GM18868 (cell line): ENCODE measurements at regions not wholly inside any gene's neighbourhood (a gene's known extent, or its start where the extent isn't known, plus 50 kb on each side); places are given as distances from the start of the nearest gene placed in this dataset.

Experiments
- ATAC-seq: cut with Tn5 transposase; IDR thresholded peaks from one replicate; pipeline ENCODE4 v1.9.1; 2021; ENCODE audit warnings: mild to moderate bottlenecking, moderate library complexity; ENCODE audit not compliant: unreplicated experiment

GRCh38 chr3:59424268-59425010 is 374.6 kb upstream of the CFAP20DC start:
- no peak for ATAC-seq

DNA sequence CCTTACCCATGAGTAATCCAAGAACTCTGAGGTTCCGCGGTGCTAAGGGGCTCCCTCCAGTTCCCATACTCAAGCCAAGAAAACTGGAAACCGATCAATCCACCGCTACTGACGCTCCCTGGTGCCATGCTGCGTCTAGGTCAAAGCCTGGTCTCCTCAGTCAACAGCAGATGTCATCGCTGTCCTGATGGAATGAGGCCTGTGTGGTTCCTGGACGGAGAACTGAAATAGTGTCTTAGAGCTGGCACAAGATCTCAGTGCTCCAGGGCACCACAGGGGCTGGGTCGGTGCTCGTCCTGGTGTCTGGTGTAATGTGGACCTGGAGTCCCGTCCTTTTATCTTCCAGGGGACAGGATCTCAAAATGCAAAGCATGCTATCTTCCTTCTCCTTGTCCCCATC is 373.9 kb upstream of the CFAP20DC start:
- ATAC-seq = no peak

DNA sequence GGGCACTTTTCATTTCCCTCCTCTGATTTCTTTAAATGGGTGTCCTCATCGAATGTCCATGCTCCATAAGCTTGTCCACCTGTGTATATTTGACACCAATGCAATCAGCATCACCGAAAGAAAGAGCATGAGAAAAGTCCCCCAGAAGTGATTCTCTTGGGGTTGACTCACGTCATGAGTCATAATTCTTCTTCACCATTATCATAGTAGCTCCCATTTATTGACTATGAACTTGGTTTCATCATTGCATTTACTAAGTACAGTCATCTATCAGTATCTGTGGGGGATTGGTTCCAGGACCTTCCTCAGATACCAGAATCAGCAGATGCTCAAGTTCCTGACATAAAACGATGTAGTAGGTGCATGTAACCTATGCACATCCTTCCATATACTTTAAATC is 372.5 kb upstream of the CFAP20DC start:
- ATAC-seq = peak; percentile 62

GRCh38 chr3:59418836-59419235 is 369.0 kb upstream of the CFAP20DC start:
- ATAC-seq = no peak

GRCh38 chr3:59412516-59412915 is 362.7 kb upstream of the CFAP20DC start:
- no peak for ATAC-seq

- ATAC-seq = no peak
Measured at GRCh38 chr3:59411694-59412093, 361.9 kb upstream of the CFAP20DC start.

DNA sequence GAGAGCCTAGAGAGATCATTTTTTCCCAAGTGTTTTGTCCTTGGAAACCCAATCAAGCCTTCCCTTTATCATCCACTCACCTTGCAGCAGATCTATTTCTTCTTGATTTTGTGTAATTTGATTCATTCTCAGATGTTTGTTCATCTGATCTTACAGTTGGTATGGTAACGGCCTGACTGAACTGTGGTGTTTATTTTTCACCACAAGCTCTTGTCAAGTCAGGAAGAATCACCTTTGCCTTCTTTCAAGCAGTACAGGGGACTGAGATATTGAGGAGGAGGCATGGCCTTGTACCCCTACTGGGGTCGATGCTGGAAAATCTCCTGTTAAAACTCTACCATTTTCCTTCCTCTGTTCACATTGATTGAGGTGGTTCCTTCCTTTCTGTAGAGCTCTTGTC is 361.4 kb upstream of the CFAP20DC start:
- ATAC-seq = no peak

DNA sequence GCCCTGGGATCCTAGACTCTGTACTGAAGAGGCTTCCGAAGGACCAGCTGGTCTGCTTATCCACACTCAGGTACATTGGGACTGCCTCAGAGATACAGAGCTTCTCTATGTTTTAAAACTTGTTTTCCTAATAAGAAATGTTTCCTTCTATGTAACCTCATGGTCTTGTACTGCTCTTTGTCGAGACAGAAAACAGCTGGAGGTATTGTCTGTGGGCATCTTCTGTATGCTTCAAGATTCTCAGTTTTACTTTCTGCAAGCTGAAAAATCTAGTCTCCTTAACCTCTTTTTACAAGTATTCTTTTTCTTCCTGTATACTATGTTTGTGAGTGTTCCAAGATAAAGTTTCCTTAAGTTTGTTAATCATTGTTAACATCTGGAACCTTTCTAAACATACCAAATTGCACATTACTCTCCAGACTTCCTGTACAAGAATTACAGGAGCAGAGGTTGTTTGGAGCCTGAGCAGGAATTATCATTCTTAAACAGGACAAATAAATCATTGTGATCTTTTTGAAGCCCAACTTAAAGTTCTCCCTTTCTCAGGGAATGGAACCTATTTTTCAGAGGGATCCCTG is 358.3 kb upstream of the CFAP20DC start:
- ATAC-seq = peak; percentile 45

- no peak for ATAC-seq
Measured at GRCh38 chr3:59407425-59407824, 357.6 kb upstream of the CFAP20DC start.

DNA sequence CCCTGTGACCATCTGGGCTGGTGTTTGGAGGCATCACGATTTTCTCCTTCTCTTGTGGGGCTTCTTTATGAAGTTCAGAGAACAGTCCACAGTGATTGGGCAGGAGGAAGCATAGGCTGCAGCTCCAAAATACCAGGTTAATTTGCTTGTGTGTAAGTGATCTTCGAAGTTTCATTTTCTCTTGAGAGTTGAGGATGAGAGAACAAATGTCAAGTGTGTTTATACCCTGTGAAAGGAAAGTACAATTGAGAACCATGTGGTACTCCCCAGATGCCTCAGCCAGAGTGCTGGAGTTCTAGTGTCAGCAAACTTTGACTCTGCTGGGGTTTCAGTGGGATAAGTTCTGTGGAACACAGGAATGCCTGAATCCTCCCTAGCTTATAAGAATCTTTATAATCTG is 357.1 kb upstream of the CFAP20DC start:
- peak; percentile 84 for ATAC-seq

DNA sequence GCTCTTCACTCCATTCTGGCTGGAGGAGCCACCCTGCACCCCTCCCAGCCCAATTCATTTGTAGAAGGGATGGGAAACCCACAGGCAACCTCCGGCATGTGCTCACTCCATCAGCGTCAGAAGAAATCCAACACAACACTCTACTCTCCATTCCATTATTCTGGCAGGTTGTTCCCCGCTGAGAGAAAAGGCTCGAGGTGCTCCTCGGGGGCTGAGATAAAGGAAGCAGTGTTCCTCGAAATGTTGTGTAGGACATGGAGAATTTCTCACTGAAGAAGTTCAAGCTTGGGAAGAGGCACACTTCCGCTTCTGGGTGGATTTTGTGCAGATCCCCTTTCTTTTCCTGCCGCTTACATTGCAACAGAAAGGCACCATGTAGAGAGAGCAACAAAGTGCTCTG is 355.0 kb upstream of the CFAP20DC start:
- ATAC-seq = no peak

DNA sequence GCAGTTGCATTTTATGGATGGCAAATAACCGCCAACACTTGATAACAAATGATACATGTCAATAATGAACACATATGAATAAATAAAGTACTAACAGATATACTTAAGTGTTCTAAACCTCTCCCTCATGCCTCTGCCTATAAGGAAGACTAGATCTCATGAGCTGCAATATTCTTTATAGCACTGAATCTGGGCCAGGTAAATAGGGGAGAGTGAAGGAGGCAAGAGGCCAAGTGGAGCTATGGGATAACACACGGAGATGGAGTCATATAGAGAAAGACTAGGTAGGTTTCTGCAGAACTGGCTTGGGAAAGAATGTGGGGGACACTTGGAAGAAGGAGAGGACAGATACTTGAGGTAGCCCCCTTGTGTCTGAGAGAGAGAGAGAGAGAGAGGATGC is 354.2 kb upstream of the CFAP20DC start:
- no peak for ATAC-seq

DNA sequence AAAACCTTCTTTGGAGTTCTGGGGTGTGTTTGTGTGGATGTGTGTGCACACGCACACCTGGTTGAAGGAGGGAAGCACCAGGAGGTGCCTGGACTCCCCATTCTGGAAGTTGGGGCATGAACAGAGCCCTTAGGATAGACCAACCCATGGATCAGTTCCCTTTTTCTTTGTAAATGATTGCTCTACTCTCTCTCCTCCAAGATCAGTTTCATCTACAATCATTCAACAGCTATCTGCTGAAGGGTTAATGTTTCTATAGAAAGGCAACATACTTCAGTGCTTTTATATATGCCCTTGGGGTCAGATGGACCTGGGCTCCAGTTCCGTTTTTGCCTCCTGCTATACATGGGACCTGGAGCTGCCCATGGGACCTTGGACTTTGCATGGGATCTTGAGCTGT is 352.1 kb upstream of the CFAP20DC start:
- no peak for ATAC-seq

- no peak for ATAC-seq
Measured at GRCh38 chr3:59392116-59392515, 342.3 kb upstream of the CFAP20DC start.

DNA sequence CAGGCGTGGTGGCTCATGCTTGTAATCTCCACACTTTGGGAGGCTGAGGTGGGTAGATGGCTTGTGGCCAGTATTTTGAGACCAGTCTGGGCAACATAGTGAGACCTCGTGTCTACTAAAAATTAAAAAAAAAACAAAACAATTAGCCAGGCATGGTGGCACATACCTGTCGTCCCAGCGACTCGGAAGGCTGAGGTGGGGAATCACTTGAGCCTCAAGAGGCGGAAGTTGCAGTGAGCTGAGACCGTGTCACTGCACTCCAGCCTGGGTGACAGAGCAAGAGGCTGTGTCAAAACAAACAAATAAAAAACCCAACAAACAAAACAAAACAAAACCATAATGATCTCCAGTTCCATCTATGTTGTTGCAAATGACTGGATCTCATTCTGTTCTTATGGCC is 341.3 kb upstream of the CFAP20DC start:
- ATAC-seq = no peak

DNA sequence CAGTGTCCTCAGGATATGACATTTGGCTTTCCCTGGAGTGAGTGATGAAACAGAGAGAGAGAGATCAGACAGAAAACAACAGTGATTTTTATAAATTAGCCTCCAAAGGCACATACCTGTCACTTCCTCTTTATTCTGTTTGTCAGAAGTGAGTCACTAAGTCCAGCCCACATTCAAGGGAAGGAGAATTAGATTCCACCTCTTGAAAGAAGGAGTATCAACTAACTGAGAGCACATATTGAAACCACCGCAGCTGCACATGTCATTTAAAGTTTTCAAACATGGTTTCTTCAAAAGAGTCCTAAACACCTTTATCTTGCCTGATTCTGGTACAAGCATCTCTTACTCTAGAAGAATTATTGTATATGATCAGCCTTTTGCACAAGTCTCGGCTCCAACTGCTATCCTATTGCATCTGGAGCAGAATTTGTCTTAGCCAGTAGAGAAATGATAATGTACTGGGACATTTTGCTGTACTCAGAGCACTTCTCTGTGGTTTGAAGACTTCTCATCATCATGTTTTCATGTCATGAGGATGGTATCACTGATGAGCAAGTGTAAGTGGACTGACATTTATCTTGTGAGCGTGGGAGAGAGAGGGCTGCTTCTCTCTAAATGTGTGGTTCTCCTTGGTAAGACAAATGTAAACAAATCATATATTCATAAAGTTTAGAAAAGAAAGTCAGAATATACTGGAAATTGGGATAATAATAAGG is 338.9 kb upstream of the CFAP20DC start:
- peak; percentile 61 for ATAC-seq

DNA sequence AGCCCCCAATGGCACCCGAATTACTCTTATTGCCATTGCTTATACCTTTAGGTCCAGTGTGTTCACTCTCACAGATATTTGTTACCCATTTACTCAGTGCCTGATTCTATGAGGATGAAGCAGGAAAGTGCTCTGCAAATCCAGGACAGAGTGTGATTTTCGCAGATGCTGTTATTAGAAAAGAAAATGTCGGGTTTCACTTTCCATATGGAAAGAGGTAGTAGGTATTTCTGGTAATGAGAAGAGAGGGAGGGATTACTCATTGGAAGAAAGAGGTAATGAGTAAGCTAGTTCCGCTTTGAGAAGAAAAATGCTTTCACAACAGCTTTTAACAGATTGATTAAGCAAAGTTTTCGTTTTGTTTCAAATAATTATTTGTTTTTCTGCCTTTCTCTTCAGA is 336.3 kb upstream of the CFAP20DC start:
- peak; percentile 77 for ATAC-seq

DNA sequence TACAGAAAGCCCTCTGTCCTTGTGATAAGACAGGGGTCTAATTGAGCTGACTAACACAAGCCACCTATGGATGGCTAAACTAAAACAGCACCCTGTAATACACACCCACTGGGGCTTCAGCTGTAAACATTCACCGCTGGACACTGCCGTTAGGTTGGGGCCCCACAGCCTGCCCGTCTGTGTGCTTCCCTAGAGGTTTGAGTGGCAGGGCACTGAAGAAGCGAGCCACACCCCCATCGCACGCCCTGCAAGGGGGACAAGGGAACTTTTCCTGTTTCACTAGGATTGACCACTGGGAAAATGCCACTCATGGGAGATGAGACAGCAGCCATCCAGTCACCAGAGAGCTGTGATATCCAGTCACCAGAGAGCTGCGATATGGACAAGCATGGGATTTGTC is 335.7 kb upstream of the CFAP20DC start:
- no peak for ATAC-seq

- ATAC-seq = peak; percentile 74
Measured at GRCh38 chr3:59381282-59381681, 331.5 kb upstream of the CFAP20DC start.

GRCh38 chr3:59380146-59380545 is 330.3 kb upstream of the CFAP20DC start:
- ATAC-seq = no peak

DNA sequence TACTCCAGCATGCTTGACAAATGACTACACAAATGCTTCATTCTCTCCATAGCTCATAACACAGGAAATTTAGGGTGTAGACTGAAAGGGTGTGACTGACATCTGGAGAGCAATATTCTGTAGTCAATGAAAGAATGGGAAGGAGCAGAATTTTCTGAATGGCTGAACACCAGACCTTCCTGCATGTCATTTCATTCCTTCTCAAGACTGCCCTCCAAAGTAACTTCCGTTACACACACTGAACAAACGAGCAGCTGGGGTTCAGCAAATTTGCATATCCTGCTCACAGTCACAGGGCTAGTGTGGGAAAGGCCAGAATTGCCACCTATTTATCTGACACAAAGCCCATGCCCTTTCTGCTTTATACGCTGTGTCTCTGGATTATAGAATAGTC is 325.0 kb upstream of the CFAP20DC start:
- peak; percentile 99 for ATAC-seq

GRCh38 chr3:59374091-59374817 is 324.4 kb upstream of the CFAP20DC start:
- ATAC-seq = no peak
